OCI-LY7 (cell line): ENCODE measurements at regions not wholly inside any gene's neighbourhood (a gene's known extent, or its start where the extent isn't known, plus 50 kb on each side); places are given as distances from the start of the nearest gene placed in this dataset.

Experiments used
- BruUV-seq: library from RNA; stranded (reverse); fragments of 400-500 nt; replicated peaks from 2 replicates; lab custom pipeline; 2021; lab: Mats Ljungman, UMichigan
- CTCF ChIA-PET: fragments of 300-600 bp; sonication (Branson Sonifier 250); formaldehyde crosslinking; loops from one replicate; lab custom pipeline; 2022; ENCODE audit warnings: antibody characterized with exemption; ENCODE audit not compliant: unreplicated experiment; lab: Charles Lee
- POLR2A ChIA-PET: fragments of 300-600 bp; sonication (Branson Sonifier 250); formaldehyde crosslinking; loops from one replicate; lab custom pipeline; 2022; ENCODE audit warnings: antibody characterized with exemption; lab: Charles Lee
- DNase-seq: peaks from one replicate; pipeline ENCODE4 v3.0.0-alpha.2; 2015; ENCODE audit warnings: low spot score
- H2AFZ ChIP-seq: fragments of 200-600 bp; sonication (generic), shearing (Covaris generic); 2 replicates; pipeline ENCODE4 v1.6.1; 2014; ENCODE audit warnings: mild to moderate bottlenecking, antibody characterized with exemption, low read length, moderate library complexity
- H3K27ac ChIP-seq: fragments of 200-600 bp; sonication (generic); 2 replicates; pipeline ENCODE4 v1.5.1; 2014; ENCODE audit warnings: mixed run types, low read depth, mild to moderate bottlenecking, moderate library complexity, low read length, inconsistent platforms; ENCODE audit not compliant: poor library complexity, severe bottlenecking
- H3K36me3 ChIP-seq: fragments of 200-600 bp; sonication (generic); 2 replicates; pipeline ENCODE4 v1.6.1; 2014; ENCODE audit warnings: mild to moderate bottlenecking, antibody characterized with exemption, low read length, moderate library complexity, mixed read lengths; ENCODE audit not compliant: insufficient read depth
- H3K4me1 ChIP-seq: fragments of 200-600 bp; sonication (generic); 2 replicates; pipeline ENCODE4 v1.5.1; 2014; ENCODE audit warnings: mild to moderate bottlenecking, low read length; ENCODE audit not compliant: insufficient read depth, poor library complexity, severe bottlenecking
- H3K4me2 ChIP-seq: fragments of 200-600 bp; sonication (generic); 2 replicates; pipeline ENCODE4 v1.6.1; 2014; ENCODE audit warnings: mild to moderate bottlenecking, low read length
- H3K4me3 ChIP-seq: fragments of 200-600 bp; sonication (generic); 2 replicates; pipeline ENCODE4 v1.5.1; 2014; ENCODE audit warnings: mild to moderate bottlenecking, low read depth, low read length; ENCODE audit not compliant: poor library complexity, severe bottlenecking
- H3K79me2 ChIP-seq: fragments of 200-600 bp; sonication (generic); 2 replicates; pipeline ENCODE4 v1.6.1; 2016; ENCODE audit warnings: low read depth, mild to moderate bottlenecking, low read length, moderate library complexity, mixed read lengths; ENCODE audit not compliant: insufficient read depth
- H3K9me2 ChIP-seq: fragments of 200-600 bp; sonication (generic); 2 replicates; pipeline ENCODE4 v1.6.1; 2016; ENCODE audit warnings: mild to moderate bottlenecking, low read length, mixed read lengths; ENCODE audit not compliant: insufficient read depth
- H3K9me3 ChIP-seq: fragments of 200-600 bp; sonication (generic); 2 replicates; pipeline ENCODE4 v1.6.1; 2014; ENCODE audit warnings: mild to moderate bottlenecking, mixed run types, low read length, mixed read lengths
- H4K20me1 ChIP-seq: fragments of 200-600 bp; sonication (generic); 2 replicates; pipeline ENCODE4 v1.6.1; 2014; ENCODE audit warnings: mild to moderate bottlenecking, antibody characterized with exemption, low read length, moderate library complexity, mixed read lengths; ENCODE audit not compliant: insufficient read depth
- EZH2phosphoT487 ChIP-seq: fragments of 200-600 bp; sonication (generic); IDR thresholded peaks from 2 replicates; pipeline ENCODE4 v1.6.1; 2018; ENCODE audit warnings: low read depth, borderline replicate concordance, mild to moderate bottlenecking, mixed run types, antibody characterized with exemption, low read length, moderate library complexity, mixed read lengths
- intact Hi-C: fragments of 100-400 bp; cut with micrococcal nuclease; formaldehyde crosslinking; loops from one replicate; pipeline ENCODE4 v1.10.0; 2022; ENCODE audit not compliant: unreplicated experiment
- TF ChIP-seq, protein P1 (sequence below): fragments of 200-600 bp; sonication (generic); conservative IDR thresholded peaks from 2 replicates; pipeline ENCODE4 v1.5.1; 2014; ENCODE audit warnings: mild to moderate bottlenecking, antibody characterized with exemption, low read length, moderate library complexity, mixed read lengths

DNA sequence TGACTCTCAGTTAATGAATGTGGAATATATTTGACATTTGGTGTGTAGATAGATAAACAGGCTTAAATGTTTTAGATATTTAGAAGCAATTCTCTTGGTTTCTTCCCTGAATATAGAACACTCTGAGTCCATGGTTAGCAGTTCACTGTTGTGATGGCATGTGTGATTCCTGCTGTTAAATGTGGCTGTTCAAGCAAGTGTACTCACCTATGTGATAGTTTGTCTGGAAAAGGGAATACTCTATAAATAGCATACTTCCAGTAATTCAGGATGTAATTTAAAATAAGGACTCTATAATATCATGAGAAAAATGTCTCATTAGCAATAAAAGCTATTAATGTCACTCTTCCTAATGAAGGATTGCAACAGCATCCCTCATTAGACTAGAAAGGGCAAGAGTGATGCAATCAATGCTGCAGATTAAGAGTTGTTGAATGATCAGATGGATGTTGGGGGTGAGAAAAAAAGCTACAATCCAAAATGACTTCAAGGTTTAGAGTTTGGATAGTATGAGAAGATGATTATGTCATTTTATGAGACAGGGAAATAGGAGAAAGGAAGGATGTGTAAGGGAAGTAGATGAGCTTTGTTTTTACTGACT lies 201.8 kb upstream of the WDFY3 start:
- POLR2A ChIA-PET, result interaction anchor here (0.6 kb wide), 1 partner anchor 832 kb away, joined by 3 read pairs; no protein-coding TSS in a partner anchor
- BruUV-seq, result no TSS peak
- intact Hi-C loops, result no loop called here

DNA sequence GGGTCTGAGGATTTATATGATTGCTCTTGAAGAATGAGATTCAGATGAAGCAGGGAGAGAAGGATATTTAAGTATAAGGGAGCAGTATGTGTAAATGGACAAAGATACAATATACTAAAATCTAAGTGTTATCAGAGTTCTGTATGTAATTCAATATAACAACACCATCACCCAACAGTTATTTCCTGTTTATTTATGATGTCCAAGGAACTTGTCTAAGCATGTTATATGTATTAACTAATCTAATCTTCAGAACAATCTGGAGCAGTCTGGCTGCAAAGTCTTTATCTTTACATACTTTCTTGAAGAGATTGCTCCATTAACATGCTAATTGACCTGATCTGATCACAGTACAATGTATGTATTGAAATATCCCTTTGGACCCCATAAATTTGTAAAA lies 203.8 kb upstream of the WDFY3 start:
- Histone ChIP-seq H3K4me3 (no peak overlapping the region), H3K4me1 (no peaks in the 10 kb centered on the region), H3K4me2 (no peak overlapping the region), H3K9me2 (no peaks in the 10 kb centered on the region), H2AFZ (no peak overlapping the region), H3K36me3 (no peaks in the 10 kb centered on the region), H3K79me2 (no peaks in the 10 kb centered on the region), H3K9me3 (no peaks in the 10 kb centered on the region), H4K20me1 (no peaks in the 10 kb centered on the region), H3K27ac (no peak overlapping the region)
- TF ChIP-seq, protein P1, sequence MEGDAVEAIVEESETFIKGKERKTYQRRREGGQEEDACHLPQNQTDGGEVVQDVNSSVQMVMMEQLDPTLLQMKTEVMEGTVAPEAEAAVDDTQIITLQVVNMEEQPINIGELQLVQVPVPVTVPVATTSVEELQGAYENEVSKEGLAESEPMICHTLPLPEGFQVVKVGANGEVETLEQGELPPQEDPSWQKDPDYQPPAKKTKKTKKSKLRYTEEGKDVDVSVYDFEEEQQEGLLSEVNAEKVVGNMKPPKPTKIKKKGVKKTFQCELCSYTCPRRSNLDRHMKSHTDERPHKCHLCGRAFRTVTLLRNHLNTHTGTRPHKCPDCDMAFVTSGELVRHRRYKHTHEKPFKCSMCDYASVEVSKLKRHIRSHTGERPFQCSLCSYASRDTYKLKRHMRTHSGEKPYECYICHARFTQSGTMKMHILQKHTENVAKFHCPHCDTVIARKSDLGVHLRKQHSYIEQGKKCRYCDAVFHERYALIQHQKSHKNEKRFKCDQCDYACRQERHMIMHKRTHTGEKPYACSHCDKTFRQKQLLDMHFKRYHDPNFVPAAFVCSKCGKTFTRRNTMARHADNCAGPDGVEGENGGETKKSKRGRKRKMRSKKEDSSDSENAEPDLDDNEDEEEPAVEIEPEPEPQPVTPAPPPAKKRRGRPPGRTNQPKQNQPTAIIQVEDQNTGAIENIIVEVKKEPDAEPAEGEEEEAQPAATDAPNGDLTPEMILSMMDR, result no peak
- TF ChIP-seq EZH2phosphoT487, result no peak
- ChIA-PET CTCF (no interaction called here), POLR2A (no interaction called here)
- intact Hi-C loops, result no loop called here
- no peak for DNase-seq
- BruUV-seq, result no TSS peak

More for the DNA sequence above, 201.8 kb upstream of the WDFY3 start:
- Histone ChIP-seq H3K4me1 (no peaks in the 10 kb centered on the region), H3K27ac (no peak overlapping the region), H3K4me3 (no peak overlapping the region), H2AFZ (no peak overlapping the region), H3K79me2 (no peaks in the 10 kb centered on the region), H3K9me2 (no peaks in the 10 kb centered on the region), H3K9me3 (no peaks in the 10 kb centered on the region), H4K20me1 (no peaks in the 10 kb centered on the region), H3K4me2 (no peak overlapping the region), H3K36me3 (no peaks in the 10 kb centered on the region)
- CTCF ChIA-PET, result no interaction called here
- DNase-seq, result no peak
- TF ChIP-seq EZH2phosphoT487, result no peak
- TF ChIP-seq, protein P1, result no peak

DNA sequence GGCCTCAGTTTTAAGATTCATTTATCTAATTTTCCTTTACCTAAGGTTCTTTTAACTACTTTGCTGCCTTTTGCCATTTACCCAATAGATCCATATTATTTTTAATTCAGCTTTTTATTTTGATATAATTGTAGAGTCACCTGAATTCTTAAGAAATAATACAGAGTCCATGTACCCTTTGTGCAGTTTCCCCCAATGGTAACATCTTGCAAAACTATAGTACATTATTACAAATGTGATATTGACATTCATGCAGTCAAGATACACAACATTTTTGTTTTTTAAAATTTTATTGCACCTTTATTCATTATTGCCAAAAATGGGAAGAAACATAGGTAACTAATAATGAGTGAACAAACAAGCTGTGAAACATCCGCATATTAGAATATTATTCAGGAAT lies 208.7 kb upstream of the WDFY3 start:
- intact Hi-C loops, result no loop called here
- Histone ChIP-seq H3K9me2 (no peaks in the 10 kb centered on the region), H3K4me1 (no peaks in the 10 kb centered on the region), H3K36me3 (no peaks in the 10 kb centered on the region), H4K20me1 (no peaks in the 10 kb centered on the region), H3K27ac (no peak overlapping the region), H3K79me2 (no peaks in the 10 kb centered on the region), H3K4me2 (no peak overlapping the region), H3K4me3 (no peak overlapping the region), H3K9me3 (no peaks in the 10 kb centered on the region), H2AFZ (no peak overlapping the region)
- TF ChIP-seq, protein P1, result no peak
- TF ChIP-seq EZH2phosphoT487, result no peak
- POLR2A ChIA-PET, result interaction anchor here (0.7 kb wide), 1 partner anchor 77 kb away, joined by 3 read pairs; no protein-coding TSS in a partner anchor
- DNase-seq, result no peak
- CTCF ChIA-PET, result no interaction called here
- BruUV-seq, result no TSS peak
